ENCODE measurements at regions not wholly inside any gene's neighbourhood (a gene's known extent, or its start where the extent isn't known, plus 50 kb on each side); places are given as distances from the start of the nearest gene placed in this dataset.
"Not testable (repeated sequence)": the region's sequence is repeated elsewhere in the genome, so short reads cannot be mapped to it uniquely, and the experiment has no call there.

DNA sequence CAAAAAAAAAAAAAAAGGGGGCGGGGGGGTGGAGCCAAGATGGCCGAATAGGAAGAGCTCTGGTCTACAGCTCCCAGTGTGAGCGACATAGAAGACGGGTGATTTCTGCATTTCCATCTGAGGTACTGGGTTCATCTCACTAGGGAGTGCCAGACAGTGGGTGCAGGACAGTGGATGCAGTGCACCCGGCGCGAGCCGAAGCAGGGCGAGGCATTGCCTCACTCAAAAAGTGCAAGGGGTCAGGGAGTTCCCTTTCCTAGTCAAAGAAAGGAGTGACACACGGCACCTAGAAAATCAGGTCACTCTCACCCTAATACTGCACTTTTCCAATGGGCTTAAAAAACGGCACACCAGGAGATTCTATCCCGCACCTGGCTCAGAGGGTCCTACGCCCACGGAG, 755.0 kb upstream of the PITX2 start:
- TF ChIP-seq, protein P1, sequence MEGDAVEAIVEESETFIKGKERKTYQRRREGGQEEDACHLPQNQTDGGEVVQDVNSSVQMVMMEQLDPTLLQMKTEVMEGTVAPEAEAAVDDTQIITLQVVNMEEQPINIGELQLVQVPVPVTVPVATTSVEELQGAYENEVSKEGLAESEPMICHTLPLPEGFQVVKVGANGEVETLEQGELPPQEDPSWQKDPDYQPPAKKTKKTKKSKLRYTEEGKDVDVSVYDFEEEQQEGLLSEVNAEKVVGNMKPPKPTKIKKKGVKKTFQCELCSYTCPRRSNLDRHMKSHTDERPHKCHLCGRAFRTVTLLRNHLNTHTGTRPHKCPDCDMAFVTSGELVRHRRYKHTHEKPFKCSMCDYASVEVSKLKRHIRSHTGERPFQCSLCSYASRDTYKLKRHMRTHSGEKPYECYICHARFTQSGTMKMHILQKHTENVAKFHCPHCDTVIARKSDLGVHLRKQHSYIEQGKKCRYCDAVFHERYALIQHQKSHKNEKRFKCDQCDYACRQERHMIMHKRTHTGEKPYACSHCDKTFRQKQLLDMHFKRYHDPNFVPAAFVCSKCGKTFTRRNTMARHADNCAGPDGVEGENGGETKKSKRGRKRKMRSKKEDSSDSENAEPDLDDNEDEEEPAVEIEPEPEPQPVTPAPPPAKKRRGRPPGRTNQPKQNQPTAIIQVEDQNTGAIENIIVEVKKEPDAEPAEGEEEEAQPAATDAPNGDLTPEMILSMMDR (IDR thresholded peaks at IDR 0.05), result not testable (repeated sequence)
- TF ChIP-seq POLR2A (IDR thresholded peaks at IDR 0.05), result not testable (repeated sequence)

Measured in right lobe of liver (tissue), 4 donors.